HCT116 (cell line): ENCODE measurements at regions not wholly inside any gene's neighbourhood (a gene's known extent, or its start where the extent isn't known, plus 50 kb on each side); places are given as distances from the start of the nearest gene placed in this dataset.

ENCODE experiments used
- ATAC-seq: fragments of 200-7000 bp; cut with Tn5 transposase; 2 replicates; pipeline ENCODE4 v1.9.1; 2020; ENCODE audit warnings: mild to moderate bottlenecking, moderate library complexity
- BruUV-seq: library from RNA; stranded (reverse); fragments of 400-500 nt; replicated peaks from 2 replicates; lab custom pipeline; 2021; lab: Mats Ljungman, UMichigan
- CTCF ChIA-PET: fragments of 300-600 bp; sonication (Branson Sonifier 250); formaldehyde crosslinking; loops from one replicate; lab custom pipeline; 2021; ENCODE audit warnings: antibody characterized with exemption; lab: Charles Lee
- POLR2A ChIA-PET: fragments of 300-600, 350-600 bp; sonication (Branson Sonifier 250); formaldehyde crosslinking; loops from one replicate; lab custom pipeline; 2021; ENCODE audit warnings: antibody characterized with exemption; lab: Charles Lee
- RAD21 ChIA-PET, 2 experiments: fragments of 300-600 bp; sonication (Branson Sonifier 250); formaldehyde crosslinking; loops; one replicate each; lab custom pipeline; 2023; ENCODE audit warnings: low total read pairs in 2 of 2; ENCODE audit not compliant: uncharacterized antibody in 2 of 2, unreplicated experiment in 2 of 2, low non-redundant PET in 1 of 2; lab: Charles Lee
- DNase-seq: peaks from one replicate; pipeline ENCODE4 v3.0.0-alpha.2; 2010; ENCODE audit warnings: low read depth, low spot score
- H2AFZ ChIP-seq: fragments of 200-600 bp; shearing (Covaris generic), sonication (generic); 2 replicates; pipeline ENCODE4 v1.6.1; 2017; ENCODE audit warnings: low read depth, mixed run types, mixed read lengths, antibody characterized with exemption, low read length; ENCODE audit not compliant: poor library complexity, severe bottlenecking
- H3K27ac ChIP-seq: 2 replicates; pipeline ENCODE4 v1.5.1; 2012; ENCODE audit warnings: low read depth, low read length
- H3K27me3 ChIP-seq: fragments of 200-600 bp; sonication (generic); 2 replicates; pipeline ENCODE4 v1.6.1; 2016; ENCODE audit warnings: mixed run types, low read length, mixed read lengths; ENCODE audit not compliant: insufficient read depth
- H3K36me3 ChIP-seq, 2 experiments: fragments of 200-500 bp in 1 of 2; fragments of 200-600 bp in 1 of 2; sonication (Bioruptor generic) in 1 of 2; sonication (generic) in 1 of 2; 2 replicates each; pipeline versions ENCODE4 v1.5.1 to v1.6.1; 2014 to 2016; ENCODE audit warnings: low read length in 2 of 2, inconsistent platforms in 1 of 2, mixed read lengths in 1 of 2, mixed run types in 1 of 2; ENCODE audit not compliant: insufficient read depth in 2 of 2, control insufficient read depth in 1 of 2
- H3K4me1 ChIP-seq, 2 experiments: fragments of 200-600 bp in 1 of 2; sonication (generic) in 1 of 2; 2 replicates each; pipeline versions ENCODE4 v1.5.1 to v1.6.1; 2012 to 2017; ENCODE audit warnings: low read length in 2 of 2, inconsistent platforms in 1 of 2, mild to moderate bottlenecking in 1 of 2, mixed read lengths in 1 of 2, mixed run types in 1 of 2, moderate library complexity in 1 of 2; ENCODE audit not compliant: insufficient read depth in 2 of 2, control insufficient read depth in 1 of 2
- H3K4me2 ChIP-seq: fragments of 200-600 bp; sonication (generic); 2 replicates; pipeline ENCODE4 v1.6.1; 2017; ENCODE audit warnings: mixed run types, low read length, mixed read lengths
- H3K4me3 ChIP-seq, 2 experiments: fragments of 200-600 bp in 1 of 2; sonication (generic) in 1 of 2; replicated peaks in 1 of 2; 2 replicates each; pipeline ENCODE4 v1.5.1; 2011 to 2016; ENCODE audit warnings: low read length in 2 of 2, control low read depth in 1 of 2, low read depth in 1 of 2, mild to moderate bottlenecking in 1 of 2, mixed read lengths in 1 of 2, mixed run types in 1 of 2
- H3K79me2 ChIP-seq: fragments of 200-600 bp; sonication (generic); 2 replicates; pipeline ENCODE4 v1.6.1; 2017; ENCODE audit warnings: mild to moderate bottlenecking, mixed run types, low read length, moderate library complexity, mixed read lengths; ENCODE audit not compliant: insufficient read depth
- H3K9ac ChIP-seq: fragments of 200-600 bp; sonication (generic); 2 replicates; pipeline ENCODE4 v1.6.1; 2016; ENCODE audit warnings: low read length, mixed read lengths
- H3K9me2 ChIP-seq: fragments of 200-600 bp; sonication (generic), shearing (Covaris generic); 2 replicates; pipeline ENCODE4 v1.6.1; 2017; ENCODE audit warnings: mixed run types, mild to moderate bottlenecking, moderate library complexity; ENCODE audit not compliant: insufficient read depth
- H3K9me3 ChIP-seq, 2 experiments: fragments of 200-500 bp in 1 of 2; fragments of 200-600 bp in 1 of 2; sonication (Bioruptor generic) in 1 of 2; sonication (generic) in 1 of 2; 2 replicates each; pipeline ENCODE4 v1.6.1; 2014 to 2017; ENCODE audit warnings: low read length in 2 of 2, mixed read lengths in 2 of 2, inconsistent platforms in 1 of 2, low read depth in 1 of 2, mild to moderate bottlenecking in 1 of 2, mixed run types in 1 of 2, moderate library complexity in 1 of 2; ENCODE audit not compliant: control insufficient read depth in 1 of 2, insufficient read depth in 1 of 2
- H4K20me1 ChIP-seq: fragments of 200-600 bp; sonication (generic), shearing (Covaris generic); 2 replicates; pipeline ENCODE4 v1.6.1; 2017; ENCODE audit warnings: mixed run types, mild to moderate bottlenecking, moderate library complexity; ENCODE audit not compliant: insufficient read depth
- ATF3 ChIP-seq: IDR thresholded peaks from 2 replicates; pipeline ENCODE4 v1.6.1; 2012
- CBX3 ChIP-seq: IDR thresholded peaks from 2 replicates; pipeline ENCODE4 v1.6.1; 2012; ENCODE audit warnings: low read depth
- EGR1 ChIP-seq: IDR thresholded peaks from 2 replicates; pipeline ENCODE4 v1.6.1; 2012; ENCODE audit warnings: low read depth
- FOSL1 ChIP-seq: IDR thresholded peaks from 2 replicates; pipeline ENCODE4 v1.6.1; 2012; ENCODE audit warnings: low read depth
- MAX ChIP-seq: IDR thresholded peaks from 2 replicates; pipeline ENCODE4 v1.6.1; 2012
- RAD21 ChIP-seq: IDR thresholded peaks from 2 replicates; pipeline ENCODE4 v1.6.1; 2012; ENCODE audit warnings: low read depth, mild to moderate bottlenecking
- SIN3A ChIP-seq: IDR thresholded peaks from 2 replicates; pipeline ENCODE4 v1.6.1; 2012; ENCODE audit warnings: low read depth
- TCF7L2 ChIP-seq: IDR thresholded peaks from 2 replicates; pipeline ENCODE4 v1.7.0; 2011; ENCODE audit warnings: borderline replicate concordance, inconsistent platforms; ENCODE audit not compliant: insufficient read depth, insufficient read length; ENCODE audit errors: extremely low read depth
- YY1 ChIP-seq: IDR thresholded peaks from 2 replicates; pipeline ENCODE4 v1.6.1; 2011; ENCODE audit warnings: low read length, low read depth, moderate library complexity, mild to moderate bottlenecking; ENCODE audit not compliant: insufficient replicate concordance; ENCODE audit errors: extremely low read depth
- ZBTB33 ChIP-seq: IDR thresholded peaks from 2 replicates; pipeline ENCODE4 v1.6.1; 2011; ENCODE audit warnings: mild to moderate bottlenecking, low read length, moderate library complexity; ENCODE audit not compliant: insufficient replicate concordance; ENCODE audit errors: extremely low read depth
- ZFX ChIP-seq: fragments of 450-650 bp; IDR thresholded peaks from 2 replicates; pipeline ENCODE4 v1.6.1; 2017
- ZNF274 ChIP-seq: fragments of 200-500 bp; sonication (Bioruptor generic); IDR thresholded peaks from 2 replicates; pipeline ENCODE4 v1.6.1; 2014; ENCODE audit warnings: mild to moderate bottlenecking, low read depth, low read length, inconsistent platforms
- intact Hi-C: fragments of 100-400 bp; cut with micrococcal nuclease; formaldehyde crosslinking; loops from 2 replicates; pipeline ENCODE4 v1.10.0; 2022

GRCh38 chr2:40751981-40752380, 300.1 kb upstream of the SLC8A1 start:
- H3K27me3 ChIP-seq = no peaks in the 10 kb centered on the region
- H2AFZ ChIP-seq = no peak overlapping the region
- H4K20me1 ChIP-seq = no peaks in the 10 kb centered on the region
- TF ChIP-seq YY1 (no peak), MAX (no peak), ZNF274 (no peak)
- no peaks in the 10 kb centered on the region for H3K4me1 ChIP-seq
- RAD21 ChIA-PET = no interaction called here
- H3K36me3 ChIP-seq = no peaks in the 10 kb centered on the region
- H3K4me3 ChIP-seq = no peak overlapping the region
- H3K9ac ChIP-seq = no peak overlapping the region
- BruUV-seq = no TSS peak
- CTCF ChIA-PET = no interaction called here
- H3K27ac ChIP-seq = no peak overlapping the region
- no peak overlapping the region for H3K4me2 ChIP-seq
- no peaks in the 10 kb centered on the region for H3K79me2 ChIP-seq
- intact Hi-C loops = no loop called here
- no peaks in the 10 kb centered on the region for H3K9me2 ChIP-seq
- POLR2A ChIA-PET = no interaction called here
- H3K9me3 ChIP-seq = no peaks in the 10 kb centered on the region; a peak in 1 of 4 replicates
- no peak for DNase-seq
- no peak for ATAC-seq

GRCh38 chr2:40752796-40753195, 300.9 kb upstream of the SLC8A1 start:
- ATAC-seq = no peak
- CTCF ChIA-PET = no interaction called here
- POLR2A ChIA-PET = no interaction called here
- RAD21 ChIA-PET = no interaction called here
- Histone ChIP-seq H3K9me3 (no peaks in the 10 kb centered on the region; a peak in 1 of 4 replicates), H3K4me3 (no peak overlapping the region), H3K79me2 (no peaks in the 10 kb centered on the region), H4K20me1 (no peaks in the 10 kb centered on the region), H3K27ac (no peak overlapping the region), H3K4me1 (no peaks in the 10 kb centered on the region), H2AFZ (no peak overlapping the region), H3K9ac (no peak overlapping the region), H3K4me2 (no peak overlapping the region), H3K27me3 (no peaks in the 10 kb centered on the region), H3K9me2 (no peaks in the 10 kb centered on the region), H3K36me3 (no peaks in the 10 kb centered on the region)
- intact Hi-C loops = no loop called here
- TF ChIP-seq FOSL1 (no peak), ZBTB33 (no peak), RAD21 (no peak), TCF7L2 (no peak), ATF3 (no peak), CBX3 (no peak), EGR1 (no peak), ZFX (no peak), SIN3A (no peak)
- BruUV-seq = no TSS peak
- DNase-seq = no peak
